Gastrocnemius medialis (tissue), 4 donors: ENCODE measurements at regions not wholly inside any gene's neighbourhood (a gene's known extent, or its start where the extent isn't known, plus 50 kb on each side); places are given as distances from the start of the nearest gene placed in this dataset.
A peak's percentile ranks its signal among the peaks of the same experiment; 100 is the strongest.

Experiments used
- ATAC-seq, 2 donors: fragments of 150-250 bp; one replicate each; pipeline ENCODE4 v1.9.1; 2016
- DNase-seq, 2 donors: peaks; one replicate each; pipeline ENCODE4 v3.0.0-alpha.2; 2019
- H3K27ac ChIP-seq, 4 donors: fragments of 200-600 bp; sonication (generic); 1 replicate in 1 of 4; 2 replicates in 3 of 4; pipeline ENCODE4 v1.5.1; 2016 to 2018; ENCODE audit warnings: mild to moderate bottlenecking in 2 of 4, moderate library complexity in 1 of 4
- H3K27me3 ChIP-seq, 3 donors: fragments of 200-600 bp; sonication (generic) in 2 of 3; 1 replicate in 1 of 3; 2 replicates in 2 of 3; pipeline versions ENCODE4 v1.5.1 to v1.6.0; 2016 to 2019; ENCODE audit warnings: mild to moderate bottlenecking in 1 of 3, moderate library complexity in 1 of 3
- H3K36me3 ChIP-seq, 2 donors: fragments of 200-600 bp; sonication (generic) in 1 of 2; one replicate each; pipeline ENCODE4 v1.5.1; 2017 to 2018
- H3K4me1 ChIP-seq, 2 donors: fragments of 200-600 bp; sonication (generic) in 1 of 2; one replicate each; pipeline ENCODE4 v1.5.1; 2016 to 2017; ENCODE audit warnings: mild to moderate bottlenecking in 2 of 2
- H3K4me3 ChIP-seq, 4 donors: fragments of 200-600 bp; sonication (generic) in 3 of 4; 1 replicate in 1 of 4; 2 replicates in 3 of 4; pipeline ENCODE4 v1.5.1; 2016 to 2019; ENCODE audit warnings: mild to moderate bottlenecking in 2 of 4
- H3K9me3 ChIP-seq, 3 donors: fragments of 200-600 bp; sonication (generic) in 2 of 3; 1 replicate in 1 of 3; 2 replicates in 2 of 3; pipeline ENCODE4 v1.5.1; 2016 to 2019
- POLR2A ChIP-seq, 2 donors: fragments of 450-650 bp; IDR thresholded peaks; one replicate each; pipeline ENCODE4 v1.6.1; 2017; ENCODE audit warnings: antibody characterized with exemption in 2 of 2, mild to moderate bottlenecking in 2 of 2, moderate library complexity in 2 of 2
- in situ Hi-C, 4 donors: fragments of 200-750 bp; cut with MboI; loops; one replicate each; pipeline versions ENCODE4 v1.15.0 to v1.8.0; 2017; ENCODE audit warnings: low sequenced_read_pairs in 4 of 4
- intact Hi-C: fragments of 100-400 bp; cut with DNase I; formaldehyde crosslinking; loops from one replicate; pipeline ENCODE4 v1.15.1; 2023; ENCODE audit warnings: low total_unique reads
- TF ChIP-seq, protein P1 (sequence below), 5 experiments: fragments of 450-650 bp in 3 of 5; fragments of 200-600 bp in 2 of 5; sonication (generic) in 2 of 5; IDR thresholded peaks in 4 of 5; conservative IDR thresholded peaks in 1 of 5; 1 replicate in 4 of 5; 2 replicates in 1 of 5; pipeline ENCODE4 v1.5.1; 2016 to 2019; ENCODE audit warnings: antibody characterized with exemption in 5 of 5, mild to moderate bottlenecking in 3 of 5, moderate library complexity in 3 of 5

DNA sequence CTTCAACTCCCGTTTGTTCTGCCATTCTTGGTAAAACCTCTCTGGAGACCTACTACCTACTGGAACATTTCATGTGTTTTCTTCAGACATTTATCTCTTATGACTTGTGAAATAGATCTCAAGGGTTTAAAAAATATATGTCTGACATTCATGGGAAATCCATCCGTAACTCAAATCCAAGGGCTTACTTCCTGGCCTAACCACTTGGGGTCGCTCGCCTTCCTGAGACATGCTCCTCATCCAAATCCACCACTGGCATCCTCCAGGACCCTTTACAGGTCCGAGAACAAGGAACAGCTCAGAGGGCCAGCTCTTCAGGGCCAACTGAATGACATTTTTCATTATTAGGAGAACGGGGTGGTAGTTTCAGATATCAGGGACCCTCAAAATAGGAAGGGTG is 235.1 kb upstream of the TUT7 start:
- ATAC-seq (no peak), DNase-seq (no peak)
- in situ Hi-C loops (no loop called here), intact Hi-C loops (no loop called here)
- Histone ChIP-seq H3K4me3 (no peak overlapping the region), H3K4me1 (no peaks in the 10 kb centered on the region), H3K27me3 (no peaks in the 10 kb centered on the region), H3K9me3 (no peaks in the 10 kb centered on the region), H3K36me3 (no peaks in the 10 kb centered on the region), H3K27ac (no peak overlapping the region)
- TF ChIP-seq, protein P1, sequence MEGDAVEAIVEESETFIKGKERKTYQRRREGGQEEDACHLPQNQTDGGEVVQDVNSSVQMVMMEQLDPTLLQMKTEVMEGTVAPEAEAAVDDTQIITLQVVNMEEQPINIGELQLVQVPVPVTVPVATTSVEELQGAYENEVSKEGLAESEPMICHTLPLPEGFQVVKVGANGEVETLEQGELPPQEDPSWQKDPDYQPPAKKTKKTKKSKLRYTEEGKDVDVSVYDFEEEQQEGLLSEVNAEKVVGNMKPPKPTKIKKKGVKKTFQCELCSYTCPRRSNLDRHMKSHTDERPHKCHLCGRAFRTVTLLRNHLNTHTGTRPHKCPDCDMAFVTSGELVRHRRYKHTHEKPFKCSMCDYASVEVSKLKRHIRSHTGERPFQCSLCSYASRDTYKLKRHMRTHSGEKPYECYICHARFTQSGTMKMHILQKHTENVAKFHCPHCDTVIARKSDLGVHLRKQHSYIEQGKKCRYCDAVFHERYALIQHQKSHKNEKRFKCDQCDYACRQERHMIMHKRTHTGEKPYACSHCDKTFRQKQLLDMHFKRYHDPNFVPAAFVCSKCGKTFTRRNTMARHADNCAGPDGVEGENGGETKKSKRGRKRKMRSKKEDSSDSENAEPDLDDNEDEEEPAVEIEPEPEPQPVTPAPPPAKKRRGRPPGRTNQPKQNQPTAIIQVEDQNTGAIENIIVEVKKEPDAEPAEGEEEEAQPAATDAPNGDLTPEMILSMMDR (IDR thresholded peaks at IDR 0.05 in 4 of 5, conservative IDR thresholded peaks at IDR 0.05 in 1 of 5) = no peak
- TF ChIP-seq POLR2A (IDR thresholded peaks at IDR 0.05) = no peak

DNA sequence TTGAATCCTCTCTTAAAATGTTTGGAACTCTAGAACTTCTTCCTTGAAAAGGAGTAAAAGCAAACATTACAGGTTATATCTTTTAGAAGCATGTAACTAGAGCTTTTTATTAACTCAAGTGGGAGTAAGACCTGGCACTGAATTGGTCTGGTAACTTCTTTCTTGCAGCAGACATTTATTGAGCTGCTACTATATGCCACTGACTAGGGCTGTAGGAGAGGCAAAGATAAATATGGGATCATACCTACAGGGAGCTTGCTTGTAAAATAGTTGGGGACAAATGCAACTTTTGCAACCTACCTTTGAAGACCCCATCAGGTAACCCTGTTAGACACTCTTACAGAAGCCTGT is 231.9 kb upstream of the TUT7 start:
- H3K27ac ChIP-seq = peak overlapping the region in 3 of 4 donors; percentile 16 to 48 (median 38)

DNA sequence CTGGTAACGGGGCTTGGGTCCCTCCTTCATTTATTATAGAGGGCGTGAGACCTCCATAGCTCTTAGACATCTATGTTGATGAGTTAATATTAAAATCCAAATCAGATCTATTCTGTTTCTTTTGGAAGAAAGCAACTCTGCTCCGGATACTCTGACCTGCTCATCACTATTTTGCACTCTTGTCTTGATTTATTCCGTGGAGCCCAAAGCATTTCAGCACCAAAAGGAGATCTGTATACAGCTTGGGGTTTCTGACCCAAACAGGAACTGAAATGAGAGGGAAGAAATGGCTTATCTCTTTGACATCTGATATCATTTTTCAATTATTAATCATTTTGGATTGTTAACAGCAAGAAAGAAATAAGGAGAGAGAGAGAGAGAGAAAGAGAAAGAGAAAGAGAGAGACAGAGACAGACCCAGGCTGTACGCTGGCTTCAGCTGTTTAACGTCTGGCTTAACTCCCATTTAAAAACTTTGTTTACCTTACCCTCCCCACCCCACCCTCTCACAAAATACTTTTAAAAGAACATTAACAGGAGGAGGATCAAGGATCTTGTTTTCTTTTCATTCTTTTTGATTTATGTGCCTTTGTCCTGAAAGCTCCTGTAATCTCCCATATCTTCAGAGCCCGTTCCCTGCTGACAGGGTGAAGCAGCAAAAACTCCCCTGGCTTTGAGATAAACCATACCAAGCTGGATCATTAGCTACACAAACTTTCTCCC is 231.4 kb upstream of the TUT7 start:
- no peaks in the 10 kb centered on the region for H3K9me3 ChIP-seq
- intact Hi-C loops (no loop called here), in situ Hi-C loops (no loop called here)
- ATAC-seq (peak; percentile 51 to 66), DNase-seq (no peak)
- H3K4me1 ChIP-seq = no peaks in the 10 kb centered on the region
- H3K27ac ChIP-seq = peak overlapping the region; percentile 16 to 48 (median 40)
- no peaks in the 10 kb centered on the region for H3K27me3 ChIP-seq
- peak overlapping the region in 1 of 4 donors; percentile 26 for H3K4me3 ChIP-seq
- no peaks in the 10 kb centered on the region for H3K36me3 ChIP-seq
- TF ChIP-seq, protein P1 (IDR thresholded peaks at IDR 0.05 in 4 of 5, conservative IDR thresholded peaks at IDR 0.05 in 1 of 5) = no peak
- TF ChIP-seq POLR2A (IDR thresholded peaks at IDR 0.05) = no peak

More for the DNA sequence above, 231.9 kb upstream of the TUT7 start:
- no peaks in the 10 kb centered on the region for H3K4me1 ChIP-seq
- no peaks in the 10 kb centered on the region for H3K36me3 ChIP-seq
- in situ Hi-C loops = no loop called here
- H3K27me3 ChIP-seq = no peaks in the 10 kb centered on the region
- H3K4me3 ChIP-seq = peak overlapping the region in 1 of 4 donors; percentile 26
- no peaks in the 10 kb centered on the region for H3K9me3 ChIP-seq
- DNase-seq = no peak
- TF ChIP-seq, protein P1 (IDR thresholded peaks at IDR 0.05 in 4 of 5, conservative IDR thresholded peaks at IDR 0.05 in 1 of 5) = no peak
- TF ChIP-seq POLR2A (IDR thresholded peaks at IDR 0.05) = no peak
- ATAC-seq = peak in 1 of 2 donors; percentile 21
- intact Hi-C loops = no loop called here

DNA sequence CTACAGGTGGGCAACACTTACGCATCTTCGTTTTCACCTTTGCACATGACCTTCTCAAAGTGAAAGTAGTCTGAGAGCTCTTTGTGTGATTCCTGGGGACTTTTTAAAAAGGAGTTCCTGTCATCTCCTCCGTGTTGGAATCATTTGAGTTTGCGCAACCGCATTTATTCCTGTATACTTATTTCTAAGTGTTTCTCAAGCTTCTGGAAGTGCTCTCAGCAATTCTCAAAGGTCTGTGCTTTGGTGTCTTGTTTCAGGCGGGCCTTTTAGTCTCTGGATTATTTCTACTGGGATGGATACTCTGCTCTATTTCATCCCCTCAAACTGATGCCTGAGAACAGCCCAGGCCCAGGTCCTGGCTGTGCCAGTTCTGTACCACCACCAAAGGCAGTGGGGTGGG is 226.5 kb upstream of the TUT7 start:
- peak; percentile 39 to 46 for ATAC-seq
- intact Hi-C loops (no loop called here), in situ Hi-C loops (no loop called here)
- peak; percentile 33 to 34 for DNase-seq
- Histone ChIP-seq H3K9me3 (no peaks in the 10 kb centered on the region), H3K36me3 (no peaks in the 10 kb centered on the region), H3K4me3 (no peak overlapping the region), H3K27me3 (no peaks in the 10 kb centered on the region), H3K27ac (peak overlapping the region in 3 of 4 donors; percentile 17 to 54 (median 36)), H3K4me1 (peaks cover 0 to 3% of the 10 kb centered on the region in 2 donors)
- TF ChIP-seq POLR2A (IDR thresholded peaks at IDR 0.05) = no peak
- TF ChIP-seq, protein P1 (IDR thresholded peaks at IDR 0.05 in 4 of 5, conservative IDR thresholded peaks at IDR 0.05 in 1 of 5) = no peak
